IPS-18a (cell line): ENCODE measurements at regions not wholly inside any gene's neighbourhood (a gene's known extent, or its start where the extent isn't known, plus 50 kb on each side); places are given as distances from the start of the nearest gene placed in this dataset.

Experiments used
- H3K27ac ChIP-seq: one replicate; pipeline ENCODE4 v1.5.1; 2013; ENCODE audit warnings: low read length
- H3K27me3 ChIP-seq: one replicate; pipeline ENCODE4 v1.6.1; 2013; ENCODE audit warnings: mild to moderate bottlenecking, low read length; ENCODE audit not compliant: control insufficient read depth, insufficient read depth
- H3K36me3 ChIP-seq: one replicate; pipeline ENCODE4 v1.6.1; 2013; ENCODE audit warnings: low read depth, low read length; ENCODE audit not compliant: control insufficient read depth
- H3K4me1 ChIP-seq: one replicate; pipeline ENCODE4 v1.6.1; 2013; ENCODE audit warnings: low read depth, low read length; ENCODE audit not compliant: control insufficient read depth
- H3K4me3 ChIP-seq: one replicate; pipeline ENCODE4 v1.5.1; 2013; ENCODE audit warnings: low read length
- H3K9ac ChIP-seq: one replicate; pipeline ENCODE4 v1.6.1; 2013; ENCODE audit warnings: mild to moderate bottlenecking, low read length, moderate library complexity
- H3K9me3 ChIP-seq: one replicate; pipeline ENCODE4 v1.6.1; 2013; ENCODE audit warnings: low read depth, low read length; ENCODE audit not compliant: control insufficient read depth

- no peaks in the 10 kb centered on the region for H3K9me3 ChIP-seq
- no peaks in the 10 kb centered on the region for H3K27me3 ChIP-seq
- peaks cover 19% of the 10 kb centered on the region for H3K4me1 ChIP-seq
- no peak overlapping the region for H3K27ac ChIP-seq
- no peaks in the 10 kb centered on the region for H3K36me3 ChIP-seq
- no peak overlapping the region for H3K4me3 ChIP-seq
- no peak overlapping the region for H3K9ac ChIP-seq
Observed at GRCh38 chr9:28946648-28947047, 1373.4 kb upstream of the C9orf72 start.

- H3K36me3 ChIP-seq: no peaks in the 10 kb centered on the region
- H3K27me3 ChIP-seq: no peaks in the 10 kb centered on the region
- no peaks in the 10 kb centered on the region for H3K9me3 ChIP-seq
- H3K27ac ChIP-seq: no peak overlapping the region
- no peak overlapping the region for H3K9ac ChIP-seq
- H3K4me1 ChIP-seq: peaks cover 8% of the 10 kb centered on the region
- H3K4me3 ChIP-seq: no peak overlapping the region
Observed at GRCh38 chr9:28951945-28952344, 1378.7 kb upstream of the C9orf72 start.

- H3K4me1 ChIP-seq: peaks cover 16% of the 10 kb centered on the region
- H3K4me3 ChIP-seq: no peak overlapping the region
- no peak overlapping the region for H3K9ac ChIP-seq
- no peak overlapping the region for H3K27ac ChIP-seq
- no peaks in the 10 kb centered on the region for H3K27me3 ChIP-seq
- H3K36me3 ChIP-seq: no peaks in the 10 kb centered on the region
- H3K9me3 ChIP-seq: no peaks in the 10 kb centered on the region
Observed at GRCh38 chr9:28956116-28956880, 1383.0 kb upstream of the C9orf72 start.

GRCh38 chr9:28960602-28961001, 1387.3 kb upstream of the C9orf72 start:
- H3K4me3 ChIP-seq: no peak overlapping the region
- H3K36me3 ChIP-seq: no peaks in the 10 kb centered on the region

GRCh38 chr9:28961623-28962022, 1388.3 kb upstream of the C9orf72 start:
- no peak overlapping the region for H3K9ac ChIP-seq
- no peaks in the 10 kb centered on the region for H3K9me3 ChIP-seq
- H3K27ac ChIP-seq: no peak overlapping the region
- H3K36me3 ChIP-seq: no peaks in the 10 kb centered on the region
- H3K4me3 ChIP-seq: no peak overlapping the region
- no peaks in the 10 kb centered on the region for H3K27me3 ChIP-seq
- peaks cover 20% of the 10 kb centered on the region for H3K4me1 ChIP-seq

More at GRCh38 chr9:28960602-28961001, 1387.3 kb upstream of the C9orf72 start:
- H3K27me3 ChIP-seq: no peaks in the 10 kb centered on the region
- no peak overlapping the region for H3K9ac ChIP-seq
- H3K27ac ChIP-seq: no peak overlapping the region
- H3K9me3 ChIP-seq: no peaks in the 10 kb centered on the region
- peaks cover 25% of the 10 kb centered on the region for H3K4me1 ChIP-seq

GRCh38 chr9:28967226-28967625, 1393.9 kb upstream of the C9orf72 start:
- Histone ChIP-seq H3K4me3 (no peak overlapping the region), H3K27ac (no peak overlapping the region), H3K9ac (no peak overlapping the region), H3K4me1 (peaks cover 40% of the 10 kb centered on the region), H3K9me3 (no peaks in the 10 kb centered on the region), H3K27me3 (no peaks in the 10 kb centered on the region), H3K36me3 (no peaks in the 10 kb centered on the region)

GRCh38 chr9:28970241-28970654, 1397.0 kb upstream of the C9orf72 start:
- Histone ChIP-seq H3K9me3 (no peaks in the 10 kb centered on the region), H3K9ac (peak overlapping the region; percentile 30), H3K4me1 (peaks cover 40% of the 10 kb centered on the region), H3K27ac (peak overlapping the region; percentile 85), H3K36me3 (no peaks in the 10 kb centered on the region), H3K27me3 (no peaks in the 10 kb centered on the region), H3K4me3 (peak overlapping the region; percentile 43)

- Histone ChIP-seq H3K27ac (peak overlapping the region; percentile 85), H3K4me3 (no peak overlapping the region), H3K27me3 (no peaks in the 10 kb centered on the region), H3K9me3 (no peaks in the 10 kb centered on the region), H3K36me3 (no peaks in the 10 kb centered on the region), H3K4me1 (peaks cover 40% of the 10 kb centered on the region), H3K9ac (no peak overlapping the region)
Observed at GRCh38 chr9:28971881-28972280, 1398.6 kb upstream of the C9orf72 start.

- Histone ChIP-seq H3K4me1 (peaks cover 5% of the 10 kb centered on the region), H3K9me3 (no peaks in the 10 kb centered on the region), H3K36me3 (no peaks in the 10 kb centered on the region), H3K4me3 (no peak overlapping the region), H3K9ac (no peak overlapping the region), H3K27me3 (no peaks in the 10 kb centered on the region), H3K27ac (no peak overlapping the region)
Observed at GRCh38 chr9:28976250-28976649, 1403.0 kb upstream of the C9orf72 start.

- H3K9me3 ChIP-seq: no peaks in the 10 kb centered on the region
- H3K36me3 ChIP-seq: no peaks in the 10 kb centered on the region
- no peaks in the 10 kb centered on the region for H3K27me3 ChIP-seq
- H3K4me3 ChIP-seq: no peak overlapping the region
- H3K4me1 ChIP-seq: peaks cover under 1% of the 10 kb centered on the region
- H3K27ac ChIP-seq: no peak overlapping the region
- H3K9ac ChIP-seq: no peak overlapping the region
Observed at GRCh38 chr9:28976684-28977083, 1403.4 kb upstream of the C9orf72 start.

GRCh38 chr9:28981129-28981528, 1407.8 kb upstream of the C9orf72 start:
- no peak overlapping the region for H3K4me3 ChIP-seq
- H3K36me3 ChIP-seq: no peaks in the 10 kb centered on the region
- no peak overlapping the region for H3K9ac ChIP-seq
- H3K4me1 ChIP-seq: no peaks in the 10 kb centered on the region
- no peak overlapping the region for H3K27ac ChIP-seq
- no peaks in the 10 kb centered on the region for H3K27me3 ChIP-seq
- H3K9me3 ChIP-seq: no peaks in the 10 kb centered on the region

- H3K9me3 ChIP-seq: no peaks in the 10 kb centered on the region
- no peak overlapping the region for H3K9ac ChIP-seq
- no peak overlapping the region for H3K4me3 ChIP-seq
- no peaks in the 10 kb centered on the region for H3K4me1 ChIP-seq
- no peak overlapping the region for H3K27ac ChIP-seq
- H3K27me3 ChIP-seq: no peaks in the 10 kb centered on the region
- no peaks in the 10 kb centered on the region for H3K36me3 ChIP-seq
Observed at GRCh38 chr9:28981711-28982110, 1408.4 kb upstream of the C9orf72 start.
